ENCODE measurements at regions not wholly inside any gene's neighbourhood (a gene's known extent, or its start where the extent isn't known, plus 50 kb on each side); places are given as distances from the start of the nearest gene placed in this dataset.

DNA sequence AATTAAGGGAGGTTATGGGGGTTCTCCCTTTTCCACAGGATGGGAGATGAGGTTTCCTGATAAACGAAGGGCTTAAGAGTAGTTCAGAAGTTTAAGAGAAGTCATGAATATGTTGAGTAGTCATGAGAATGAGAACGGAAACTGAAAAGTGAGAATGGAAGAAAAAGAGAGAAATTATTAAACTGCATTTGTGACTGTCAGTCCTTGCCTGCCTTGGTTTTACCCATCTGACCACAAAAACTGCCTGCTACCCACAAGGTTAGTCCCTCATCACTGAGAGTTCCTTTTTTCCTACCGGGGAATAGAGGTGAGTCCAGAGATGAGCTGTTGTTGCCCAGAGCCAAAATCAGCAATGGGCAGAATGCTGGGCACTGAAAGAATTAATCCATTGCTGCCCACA lies 174.1 kb upstream of the BET1 start:
- H3K4me1 ChIP-seq, result no peaks in the 10 kb centered on the region
- no peak overlapping the region for H3K4me3 ChIP-seq
- H3K9me3 ChIP-seq, result no peaks in the 10 kb centered on the region
- H3K27me3 ChIP-seq, result no peaks in the 10 kb centered on the region
- no peak overlapping the region for H3K27ac ChIP-seq
- WGBS, 2 donors, result 79 to 83% methylated on average over 3 of the region's 3 CpGs
- no peak for DNase-seq
- TF ChIP-seq, protein P1, sequence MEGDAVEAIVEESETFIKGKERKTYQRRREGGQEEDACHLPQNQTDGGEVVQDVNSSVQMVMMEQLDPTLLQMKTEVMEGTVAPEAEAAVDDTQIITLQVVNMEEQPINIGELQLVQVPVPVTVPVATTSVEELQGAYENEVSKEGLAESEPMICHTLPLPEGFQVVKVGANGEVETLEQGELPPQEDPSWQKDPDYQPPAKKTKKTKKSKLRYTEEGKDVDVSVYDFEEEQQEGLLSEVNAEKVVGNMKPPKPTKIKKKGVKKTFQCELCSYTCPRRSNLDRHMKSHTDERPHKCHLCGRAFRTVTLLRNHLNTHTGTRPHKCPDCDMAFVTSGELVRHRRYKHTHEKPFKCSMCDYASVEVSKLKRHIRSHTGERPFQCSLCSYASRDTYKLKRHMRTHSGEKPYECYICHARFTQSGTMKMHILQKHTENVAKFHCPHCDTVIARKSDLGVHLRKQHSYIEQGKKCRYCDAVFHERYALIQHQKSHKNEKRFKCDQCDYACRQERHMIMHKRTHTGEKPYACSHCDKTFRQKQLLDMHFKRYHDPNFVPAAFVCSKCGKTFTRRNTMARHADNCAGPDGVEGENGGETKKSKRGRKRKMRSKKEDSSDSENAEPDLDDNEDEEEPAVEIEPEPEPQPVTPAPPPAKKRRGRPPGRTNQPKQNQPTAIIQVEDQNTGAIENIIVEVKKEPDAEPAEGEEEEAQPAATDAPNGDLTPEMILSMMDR (IDR thresholded peaks at IDR 0.05), result no peak
- no peak for TF ChIP-seq POLR2A (IDR thresholded peaks at IDR 0.05)
- intact Hi-C loops (cut with DNase I; ENCODE audit: low total_unique reads), result no loop called here
- no peaks in the 10 kb centered on the region for H3K36me3 ChIP-seq (ENCODE audit: low read depth, missing control alignments)

DNA sequence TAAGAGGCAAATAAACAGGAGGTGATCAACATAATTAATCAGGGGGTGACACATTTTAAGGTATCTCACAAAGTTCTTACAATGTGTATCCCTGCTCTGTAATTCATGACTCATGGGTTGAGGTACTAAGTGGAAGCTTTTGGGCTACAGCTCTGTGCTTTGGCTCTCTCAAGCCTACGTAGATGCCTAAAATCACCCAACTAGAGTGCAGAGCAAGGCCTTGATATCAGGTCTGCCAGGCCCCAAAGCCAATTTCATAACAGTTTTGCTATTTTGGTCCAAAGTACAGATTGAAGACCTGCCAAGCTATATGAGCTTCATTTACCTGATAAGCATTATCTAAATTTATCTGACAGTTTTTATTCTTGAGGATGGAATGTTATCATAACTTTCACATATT lies 175.3 kb upstream of the BET1 start:
- Histone ChIP-seq H3K9me3 (no peaks in the 10 kb centered on the region), H3K4me1 (no peaks in the 10 kb centered on the region), H3K4me3 (no peak overlapping the region), H3K27me3 (no peaks in the 10 kb centered on the region), H3K36me3 (ENCODE audit: low read depth, missing control alignments) (no peaks in the 10 kb centered on the region), H3K27ac (no peak overlapping the region)
- TF ChIP-seq, protein P1 (IDR thresholded peaks at IDR 0.05), result no peak
- TF ChIP-seq POLR2A (IDR thresholded peaks at IDR 0.05), result no peak
- intact Hi-C loops (cut with DNase I; ENCODE audit: low total_unique reads), result no loop called here
- DNase-seq, result no peak
- 71 to 93% methylated on average over 1 of the region's 1 CpG for WGBS, 2 donors

DNA sequence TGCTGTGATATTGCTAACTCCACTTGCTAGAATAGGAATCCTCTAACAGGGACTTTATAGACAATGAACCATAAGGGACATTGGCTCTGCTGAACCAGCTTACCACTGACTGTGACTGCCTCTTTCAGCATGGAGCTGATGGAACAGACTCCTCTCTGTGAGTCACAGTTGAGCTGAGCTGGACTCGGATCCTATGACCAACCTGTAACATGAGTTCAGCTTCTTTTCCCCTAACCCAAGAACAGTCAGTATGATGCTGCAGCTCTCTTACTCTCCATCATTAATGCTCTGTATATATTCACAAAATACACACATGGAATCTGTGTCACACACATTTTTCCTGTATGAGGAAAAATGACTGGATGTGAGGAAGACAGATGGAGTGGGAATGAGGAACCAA lies 177.9 kb upstream of the BET1 start:
- DNase-seq, result no peak
- Histone ChIP-seq H3K27ac (no peak overlapping the region), H3K36me3 (ENCODE audit: low read depth, missing control alignments) (no peaks in the 10 kb centered on the region), H3K9me3 (no peaks in the 10 kb centered on the region), H3K4me1 (no peaks in the 10 kb centered on the region), H3K4me3 (no peak overlapping the region), H3K27me3 (no peaks in the 10 kb centered on the region)
- WGBS, 2 donors, result 92 to 100% methylated on average over 1 of the region's 1 CpG
- TF ChIP-seq POLR2A (IDR thresholded peaks at IDR 0.05), result no peak
- TF ChIP-seq, protein P1 (IDR thresholded peaks at IDR 0.05), result no peak
- intact Hi-C loops (cut with DNase I; ENCODE audit: low total_unique reads), result no loop called here

DNA sequence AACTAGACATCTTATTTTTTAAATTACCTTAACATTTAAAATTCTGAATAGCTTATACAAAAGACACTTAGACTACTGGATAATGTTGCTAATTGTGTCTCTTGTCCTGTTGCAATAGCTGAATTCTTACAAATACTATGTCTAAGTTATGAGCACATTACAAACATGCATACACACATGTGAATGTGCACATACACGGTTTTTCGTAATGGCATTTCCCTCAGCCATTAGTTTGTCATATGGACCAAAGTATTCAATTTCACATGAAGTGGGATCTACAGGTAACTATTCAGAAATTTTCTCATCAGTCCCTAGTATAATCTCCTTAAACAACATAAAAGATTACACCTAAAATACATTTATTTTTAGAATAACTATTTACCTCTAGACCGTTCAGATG lies 178.6 kb upstream of the BET1 start:
- Histone ChIP-seq H3K36me3 (ENCODE audit: low read depth, missing control alignments) (no peaks in the 10 kb centered on the region), H3K27me3 (no peaks in the 10 kb centered on the region), H3K27ac (no peak overlapping the region), H3K4me3 (no peak overlapping the region), H3K9me3 (no peaks in the 10 kb centered on the region), H3K4me1 (no peaks in the 10 kb centered on the region)
- DNase-seq, result no peak
- 80 to 84% methylated on average over 3 of the region's 3 CpGs for WGBS, 2 donors
- intact Hi-C loops (cut with DNase I; ENCODE audit: low total_unique reads), result no loop called here
- TF ChIP-seq POLR2A (IDR thresholded peaks at IDR 0.05), result no peak
- TF ChIP-seq, protein P1 (IDR thresholded peaks at IDR 0.05), result no peak

DNA sequence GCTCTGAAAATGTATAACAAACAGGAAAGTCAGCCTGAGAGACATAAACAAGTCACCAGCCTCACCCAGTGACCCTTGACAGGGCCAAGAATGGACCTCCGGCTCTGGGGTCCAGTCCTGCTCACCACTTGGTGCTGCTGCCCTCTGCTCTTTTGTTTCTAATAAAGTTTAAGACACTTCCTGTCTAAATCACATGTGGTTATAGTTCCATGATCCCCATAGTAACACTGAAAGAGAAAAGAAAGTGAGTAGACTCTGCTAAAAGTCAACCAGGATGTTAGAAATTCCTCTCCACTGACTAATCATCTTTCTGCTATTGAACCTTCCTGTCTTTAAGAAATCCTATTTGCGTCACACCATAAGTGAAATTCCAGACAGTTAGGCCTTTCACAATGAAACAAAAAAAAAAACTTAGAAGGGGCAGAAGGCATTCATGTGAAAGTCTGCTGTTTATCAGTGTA lies 179.2 kb upstream of the BET1 start:
- no peaks in the 10 kb centered on the region for H3K9me3 ChIP-seq
- intact Hi-C loops (cut with DNase I; ENCODE audit: low total_unique reads), result no loop called here
- no peaks in the 10 kb centered on the region for H3K36me3 ChIP-seq (ENCODE audit: low read depth, missing control alignments)
- H3K27ac ChIP-seq, result no peak overlapping the region
- no peak overlapping the region for H3K4me3 ChIP-seq
- no peaks in the 10 kb centered on the region for H3K4me1 ChIP-seq
- no peak for DNase-seq
- TF ChIP-seq, protein P1 (IDR thresholded peaks at IDR 0.05), result no peak
- TF ChIP-seq POLR2A (IDR thresholded peaks at IDR 0.05), result no peak
- 44 to 46% methylated on average over 2 of the region's 2 CpGs for WGBS, 2 donors
- H3K27me3 ChIP-seq, result no peaks in the 10 kb centered on the region

Data from testis (tissue), 2 donors.